H1 (cell line): ENCODE measurements at regions not wholly inside any gene's neighbourhood (a gene's known extent, or its start where the extent isn't known, plus 50 kb on each side); places are given as distances from the start of the nearest gene placed in this dataset.

Experiments used
- CHD7 ChIP-seq: fragments of 300-600 bp; sonication (generic); IDR thresholded peaks from 2 replicates; pipeline ENCODE4 v1.7.1; 2012; ENCODE audit warnings: low read length, moderate library complexity, mild to moderate bottlenecking, inconsistent platforms; ENCODE audit not compliant: insufficient replicate concordance
- MAX ChIP-seq: IDR thresholded peaks from 2 replicates; pipeline ENCODE4 v1.6.1; 2012; ENCODE audit warnings: inconsistent platforms

- no peak for TF ChIP-seq CHD7
- TF ChIP-seq MAX, result no peak
Measured at GRCh38 chr5:54717870-54718269, 200.3 kb downstream of the SNX18 start (continued).
